Kidney (tissue), 13 donors: ENCODE measurements at regions not wholly inside any gene's neighbourhood (a gene's known extent, or its start where the extent isn't known, plus 50 kb on each side); places are given as distances from the start of the nearest gene placed in this dataset.

ENCODE experiments used
- DNase-seq, 5 donors: peaks; one replicate each; pipeline ENCODE4 v3.0.0-alpha.2; 2013 to 2020
- FAIRE-seq: peaks from 2 replicates; lab custom pipeline; 2012; peaks lifted over from hg19 to GRCh38; lab: Jason Lieb, UNC
- H3K27ac ChIP-seq, 2 donors: one replicate each; pipeline ENCODE4 v1.7.0; 2013; ENCODE audit warnings: low read depth in 2 of 2, low read length in 2 of 2, inconsistent platforms in 1 of 2
- H3K27me3 ChIP-seq: one replicate; pipeline ENCODE4 v1.7.1; 2013; ENCODE audit warnings: low read length, inconsistent platforms; ENCODE audit not compliant: control insufficient read depth, insufficient read depth
- H3K36me3 ChIP-seq, 3 donors: one replicate each; pipeline versions ENCODE4 v1.7.0 to v1.7.1; 2013; ENCODE audit warnings: low read length in 3 of 3, control low read depth in 1 of 3, inconsistent platforms in 1 of 3; ENCODE audit not compliant: insufficient read depth in 3 of 3, control insufficient read depth in 2 of 3
- H3K4me1 ChIP-seq, 3 donors: one replicate each; pipeline versions ENCODE4 v1.7.0 to v1.7.1; 2013; ENCODE audit warnings: low read length in 3 of 3, inconsistent platforms in 1 of 3, low read depth in 1 of 3; ENCODE audit not compliant: control insufficient read depth in 2 of 3, insufficient read depth in 2 of 3
- H3K4me3 ChIP-seq, 3 donors: one replicate each; pipeline versions ENCODE4 v1.7.0 to v1.8.1; 2013; ENCODE audit warnings: low read length in 3 of 3, control low read depth in 1 of 3, inconsistent platforms in 1 of 3
- H3K9ac ChIP-seq, 3 donors: one replicate each; pipeline versions ENCODE4 v1.7.0 to v1.7.1; 2013; ENCODE audit warnings: low read length in 3 of 3, control low read depth in 1 of 3, inconsistent platforms in 1 of 3
- H3K9me3 ChIP-seq, 3 donors: one replicate each; pipeline versions ENCODE4 v1.7.0 to v1.7.1; 2013; ENCODE audit warnings: low read length in 3 of 3, control low read depth in 1 of 3, inconsistent platforms in 1 of 3; ENCODE audit not compliant: control insufficient read depth in 2 of 3, insufficient read depth in 1 of 3
- intact Hi-C: fragments of 100-400 bp; cut with DNase I; formaldehyde crosslinking; loops from one replicate; pipeline ENCODE4 v1.11.1; 2022
- TF ChIP-seq, protein P1 (sequence below): IDR thresholded peaks from 3 replicates; pipeline ENCODE4 v1.5.1; 2012; ENCODE audit warnings: mild to moderate bottlenecking, moderate library complexity, borderline replicate concordance; ENCODE audit not compliant: insufficient read depth; ENCODE audit errors: extremely low read depth
- donor health status: control.
- donor health status: control.
- donor health status: control.
- donor health status: control.
- donor health status: control.
- donor health status: DM: yes; HTN: yes; CAD: no.
- donor health status: Normal renal cell carcinoma (clear cell type).

DNA sequence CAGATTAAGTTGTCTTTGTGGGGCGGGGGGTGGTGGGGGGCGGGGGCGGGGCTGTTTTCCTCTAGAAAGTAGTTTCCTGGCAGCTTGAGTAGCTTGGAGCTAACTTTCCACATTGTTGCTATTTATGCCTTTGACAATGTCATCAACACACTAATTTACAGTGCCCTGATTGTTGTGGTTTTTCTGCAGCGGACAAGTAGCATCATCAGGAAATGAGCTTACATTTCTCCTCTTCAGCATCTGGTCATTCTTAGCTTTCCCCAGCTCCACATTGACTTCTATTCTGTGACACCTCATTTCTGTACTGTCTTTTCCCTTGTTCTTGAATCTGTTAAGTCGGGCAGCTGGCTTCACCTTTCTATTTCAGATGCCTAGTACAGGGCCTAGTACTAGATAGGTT, 112.3 kb upstream of the RAD23B start:
- H3K27ac ChIP-seq: no peak overlapping the region
- no peaks in the 10 kb centered on the region for H3K4me1 ChIP-seq
- no peaks in the 10 kb centered on the region for H3K27me3 ChIP-seq
- DNase-seq (no peak), FAIRE-seq (no peak)
- TF ChIP-seq, protein P1, sequence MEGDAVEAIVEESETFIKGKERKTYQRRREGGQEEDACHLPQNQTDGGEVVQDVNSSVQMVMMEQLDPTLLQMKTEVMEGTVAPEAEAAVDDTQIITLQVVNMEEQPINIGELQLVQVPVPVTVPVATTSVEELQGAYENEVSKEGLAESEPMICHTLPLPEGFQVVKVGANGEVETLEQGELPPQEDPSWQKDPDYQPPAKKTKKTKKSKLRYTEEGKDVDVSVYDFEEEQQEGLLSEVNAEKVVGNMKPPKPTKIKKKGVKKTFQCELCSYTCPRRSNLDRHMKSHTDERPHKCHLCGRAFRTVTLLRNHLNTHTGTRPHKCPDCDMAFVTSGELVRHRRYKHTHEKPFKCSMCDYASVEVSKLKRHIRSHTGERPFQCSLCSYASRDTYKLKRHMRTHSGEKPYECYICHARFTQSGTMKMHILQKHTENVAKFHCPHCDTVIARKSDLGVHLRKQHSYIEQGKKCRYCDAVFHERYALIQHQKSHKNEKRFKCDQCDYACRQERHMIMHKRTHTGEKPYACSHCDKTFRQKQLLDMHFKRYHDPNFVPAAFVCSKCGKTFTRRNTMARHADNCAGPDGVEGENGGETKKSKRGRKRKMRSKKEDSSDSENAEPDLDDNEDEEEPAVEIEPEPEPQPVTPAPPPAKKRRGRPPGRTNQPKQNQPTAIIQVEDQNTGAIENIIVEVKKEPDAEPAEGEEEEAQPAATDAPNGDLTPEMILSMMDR: no peak
- no peak overlapping the region for H3K9ac ChIP-seq
- H3K36me3 ChIP-seq: no peaks in the 10 kb centered on the region
- no peaks in the 10 kb centered on the region for H3K9me3 ChIP-seq
- intact Hi-C loops: no loop called here
- no peak overlapping the region for H3K4me3 ChIP-seq

DNA sequence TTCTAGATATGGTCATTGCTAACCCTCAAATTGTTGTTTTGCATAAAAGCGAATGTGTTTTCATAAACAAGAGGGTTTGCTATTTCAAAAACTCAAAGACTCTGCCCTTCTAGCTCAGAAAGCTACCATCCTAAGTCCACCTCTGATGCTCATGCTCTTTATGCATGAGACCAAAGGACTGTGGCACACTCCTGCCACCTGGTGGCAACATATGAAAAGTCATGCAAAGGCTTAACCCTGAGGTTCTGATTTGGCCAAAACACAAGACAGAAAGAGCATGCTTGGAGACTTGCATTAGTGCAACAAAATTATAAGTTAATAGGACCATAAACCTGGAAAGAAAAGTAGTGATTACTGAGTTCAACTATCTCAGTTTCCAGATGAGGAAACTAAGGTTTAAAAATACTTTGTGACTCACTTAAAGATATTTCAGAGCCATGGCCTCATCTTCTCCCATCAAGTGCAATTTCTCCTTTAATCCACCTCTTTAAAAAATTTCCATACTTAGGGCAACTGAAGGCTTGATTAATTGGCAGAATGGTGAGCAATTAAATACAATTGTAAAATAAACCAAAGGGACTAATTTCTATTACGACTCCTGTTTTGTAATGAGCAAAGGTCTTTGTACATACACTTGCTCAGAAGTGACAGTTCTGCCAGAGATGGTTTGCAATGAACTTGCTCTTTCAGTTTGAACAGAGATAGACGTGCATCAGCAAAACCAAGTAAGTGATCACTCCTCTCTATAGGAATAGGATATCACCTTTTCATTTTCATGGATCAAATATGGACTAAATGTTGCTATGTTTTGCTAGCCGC, 110.7 kb upstream of the RAD23B start:
- no peaks in the 10 kb centered on the region for H3K9me3 ChIP-seq
- FAIRE-seq (peak; percentile 84), DNase-seq (peak in 4 of 5 donors; percentile 81 to 93 (median 86))
- no peak overlapping the region for H3K9ac ChIP-seq
- intact Hi-C loops: no loop called here
- no peak overlapping the region for H3K4me3 ChIP-seq
- H3K27ac ChIP-seq: no peak overlapping the region
- no peaks in the 10 kb centered on the region for H3K36me3 ChIP-seq
- TF ChIP-seq, protein P1: peak; percentile 95
- no peaks in the 10 kb centered on the region for H3K27me3 ChIP-seq
- no peaks in the 10 kb centered on the region for H3K4me1 ChIP-seq

DNA sequence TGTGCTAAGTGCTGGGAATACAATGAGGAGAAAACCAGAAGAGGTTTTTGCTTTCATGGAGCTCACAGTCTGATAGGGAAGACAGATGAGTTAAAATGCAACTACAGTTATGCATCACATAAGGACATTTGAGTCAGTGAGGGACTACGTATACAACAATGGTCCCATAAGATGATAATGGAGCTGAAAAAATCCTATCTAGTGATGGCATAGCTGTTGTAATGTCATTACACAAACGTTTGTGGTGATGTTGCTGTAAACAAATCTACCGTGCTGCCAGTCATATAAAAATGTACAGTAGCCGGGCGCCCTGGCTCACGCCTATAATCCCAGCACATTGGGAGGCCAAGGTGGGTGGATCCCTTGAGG, 110.1 kb upstream of the RAD23B start:
- Histone ChIP-seq H3K9ac (no peak overlapping the region), H3K4me1 (no peaks in the 10 kb centered on the region), H3K27ac (no peak overlapping the region), H3K4me3 (no peak overlapping the region), H3K27me3 (no peaks in the 10 kb centered on the region), H3K9me3 (no peaks in the 10 kb centered on the region), H3K36me3 (no peaks in the 10 kb centered on the region)
- intact Hi-C loops: no loop called here
- TF ChIP-seq, protein P1: no peak
- DNase-seq (no peak), FAIRE-seq (no peak)
